Ovary (tissue), 7 donors: ENCODE measurements at regions not wholly inside any gene's neighbourhood (a gene's known extent, or its start where the extent isn't known, plus 50 kb on each side); places are given as distances from the start of the nearest gene placed in this dataset.
"Not testable (repeated sequence)": the region's sequence is repeated elsewhere in the genome, so short reads cannot be mapped to it uniquely, and the experiment has no call there.

Source experiments
- DNase-seq, 5 donors: peaks; one replicate each; pipeline ENCODE4 v3.0.0-alpha.2; 2019 to 2020
- H3K27ac ChIP-seq, 2 donors: fragments of 200-600 bp; one replicate each; pipeline versions ENCODE4 v1.5.1 to v1.8.0; 2019 to 2022
- H3K27me3 ChIP-seq: fragments of 200-600 bp; one replicate; pipeline ENCODE4 v1.8.0; 2022
- H3K36me3 ChIP-seq: fragments of 200-600 bp; sonication (generic); one replicate; pipeline ENCODE4 v1.5.1; 2019
- H3K4me1 ChIP-seq: one replicate; pipeline ENCODE4 v1.8.1; 2013; ENCODE audit warnings: mild to moderate bottlenecking, moderate library complexity; ENCODE audit not compliant: insufficient read depth
- H3K4me3 ChIP-seq: fragments of 200-600 bp; sonication (generic); one replicate; pipeline ENCODE4 v1.5.1; 2017
- H3K9me3 ChIP-seq, 2 donors: fragments of 200-600 bp in 1 of 2; sonication (generic) in 1 of 2; one replicate each; pipeline versions ENCODE4 v1.5.1 to v1.8.1; 2013 to 2019; ENCODE audit warnings: mild to moderate bottlenecking in 1 of 2, moderate library complexity in 1 of 2
- CTCF ChIP-seq, 3 donors: fragments of 450-650 bp in 2 of 3; fragments of 200-600 bp in 1 of 3; IDR thresholded peaks; one replicate each; pipeline versions ENCODE4 v1.5.1 to v1.8.0; 2016 to 2022; ENCODE audit warnings: antibody characterized with exemption in 3 of 3, mild to moderate bottlenecking in 1 of 3
- EP300 ChIP-seq: sonication (generic); formaldehyde crosslinking; IDR thresholded peaks from one replicate; pipeline ENCODE4 v1.6.1; 2017; ENCODE audit warnings: antibody characterized with exemption
- POLR2A ChIP-seq: fragments of 450-650 bp; IDR thresholded peaks from one replicate; pipeline ENCODE4 v1.6.1; 2017; ENCODE audit warnings: antibody characterized with exemption, mild to moderate bottlenecking, moderate library complexity
- WGBS, 3 donors: extraction: QIAGEN DNeasy Blood & Tissue Kit in 1 of 3; methylation state at CpG; one replicate each; pipeline versions ENCODE4 v1.1.5 to v1.1.7; 2013 to 2017; 5-methylcytosine and 5-hydroxymethylcytosine counted together
- intact Hi-C, 4 donors: fragments of 100-400 bp; cut with DNase I; formaldehyde crosslinking; loops; one replicate each; pipeline versions ENCODE4 v1.11.0 to v1.15.1; 2022 to 2023
- donor health status: DM: no; HTN: no; CAD: no; lungs with moderate emphysema.
- donor health status: DM: no; HTN: no; CAD: no.
- donor health status: Bipolar disorder and iron deficiency.
- donor health status: DM: no; HTN: no; CAD: no.
- donor health status: DM: yes; HTN: yes; CAD: no.

GRCh38 chr7:148515728-148516695, 74.6 kb upstream of the C7orf33 start:
- Histone ChIP-seq H3K4me3 (no peak overlapping the region), H3K9me3 (no peaks in the 10 kb centered on the region), H3K36me3 (no peaks in the 10 kb centered on the region), H3K27me3 (no peaks in the 10 kb centered on the region), H3K27ac (no peak overlapping the region), H3K4me1 (no peaks in the 10 kb centered on the region)
- no peak for DNase-seq
- intact Hi-C loops = no loop called here
- 53 to 66% (median 59%) methylated on average over 6 of the region's 6 CpGs for WGBS, 3 donors
- no peak for TF ChIP-seq EP300
- no peak for TF ChIP-seq POLR2A
- no peak for TF ChIP-seq CTCF (IDR thresholded peaks at IDR 0.05)

DNA sequence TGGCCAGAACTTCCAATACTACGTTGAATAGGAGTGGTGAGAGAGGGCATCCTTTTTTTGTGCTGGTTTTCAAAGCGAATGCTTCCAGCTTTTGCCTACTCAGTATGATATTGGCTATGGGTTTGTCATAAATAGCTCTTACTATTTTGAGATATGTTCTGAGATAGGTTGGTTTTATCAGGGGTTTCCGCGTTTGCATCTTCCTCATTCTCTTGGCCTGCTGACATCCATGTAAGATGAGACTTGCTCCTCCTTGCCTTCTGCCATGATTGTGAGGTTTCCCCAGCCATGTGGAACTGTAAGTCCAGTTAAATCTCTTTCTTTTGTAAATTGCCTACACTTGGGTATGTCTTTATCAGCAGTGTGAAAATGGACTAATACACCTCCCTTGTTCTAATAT, 71.2 kb upstream of the C7orf33 start:
- H3K4me1 ChIP-seq, H3K9me3 ChIP-seq, H3K27me3 ChIP-seq, H3K27ac ChIP-seq, H3K36me3 ChIP-seq, DNase-seq, H3K4me3 ChIP-seq, intact Hi-C loops: not testable (repeated sequence)
- 43 to 72% (median 70%) methylated on average over 4 of the region's 4 CpGs for whole genome bisulfite sequencing, 3 donors

DNA sequence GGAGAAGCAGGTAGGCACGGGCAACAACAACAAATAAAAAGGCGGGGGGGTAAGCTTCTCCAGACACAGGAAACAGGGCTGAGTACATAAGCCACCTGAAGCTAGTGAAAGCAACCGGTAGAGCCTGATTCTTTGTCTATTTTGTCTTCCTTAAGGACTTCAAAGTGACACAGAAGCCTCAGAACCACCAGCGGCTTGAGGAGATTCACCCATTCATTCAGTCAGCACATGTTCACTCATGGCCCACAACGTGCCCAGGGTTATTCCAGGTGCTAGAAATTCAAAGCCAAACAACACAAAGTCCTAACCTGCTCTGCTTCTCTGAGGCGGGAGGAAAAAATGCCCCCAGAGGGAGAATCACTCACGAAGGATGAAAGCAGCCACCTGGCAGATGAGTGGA, 69.3 kb upstream of the C7orf33 start:
- TF ChIP-seq CTCF (IDR thresholded peaks at IDR 0.05) (no peak), EP300 (no peak), POLR2A (no peak)
- DNase-seq = no peak
- no peak overlapping the region for H3K27ac ChIP-seq
- WGBS, 3 donors = 71 to 83% (median 78%) methylated on average over 7 of the region's 7 CpGs
- H3K4me1 ChIP-seq = no peaks in the 10 kb centered on the region
- H3K4me3 ChIP-seq = no peak overlapping the region
- H3K9me3 ChIP-seq = no peaks in the 10 kb centered on the region
- H3K27me3 ChIP-seq = no peaks in the 10 kb centered on the region
- intact Hi-C loops = no loop called here
- no peaks in the 10 kb centered on the region for H3K36me3 ChIP-seq

DNA sequence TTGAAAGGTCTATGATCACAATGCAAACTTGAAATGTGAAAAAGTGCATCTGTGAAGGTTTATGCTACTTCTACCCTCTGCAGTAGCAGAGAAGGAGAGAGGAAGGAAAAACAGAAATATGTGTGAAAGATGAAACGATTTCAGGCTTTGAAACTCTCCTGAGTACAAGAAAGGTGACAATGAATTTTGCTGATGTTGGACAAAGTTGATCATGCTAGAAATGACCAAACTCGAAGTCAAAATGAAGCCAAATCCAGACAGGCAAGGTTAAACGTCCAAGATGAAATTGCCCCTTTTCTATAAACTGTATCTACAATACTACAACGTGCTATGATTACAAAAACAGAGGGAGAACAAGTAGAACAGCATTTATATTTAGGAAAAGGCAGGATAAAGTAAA, 67.0 kb upstream of the C7orf33 start:
- intact Hi-C loops = no loop called here
- Histone ChIP-seq H3K27ac (no peak overlapping the region), H3K4me1 (no peaks in the 10 kb centered on the region), H3K36me3 (no peaks in the 10 kb centered on the region), H3K27me3 (no peaks in the 10 kb centered on the region), H3K9me3 (no peaks in the 10 kb centered on the region), H3K4me3 (no peak overlapping the region)
- WGBS, 3 donors = 53 to 67% (median 63%) methylated on average over 4 of the region's 4 CpGs
- no peak for TF ChIP-seq CTCF (IDR thresholded peaks at IDR 0.05)
- TF ChIP-seq POLR2A = no peak
- TF ChIP-seq EP300 = no peak
- DNase-seq = no peak

GRCh38 chr7:148524479-148525224, 65.9 kb upstream of the C7orf33 start:
- Histone ChIP-seq H3K27me3 (no peaks in the 10 kb centered on the region), H3K4me1 (no peaks in the 10 kb centered on the region), H3K9me3 (no peaks in the 10 kb centered on the region), H3K27ac (no peak overlapping the region), H3K36me3 (no peaks in the 10 kb centered on the region), H3K4me3 (no peak overlapping the region)
- DNase-seq = no peak
- TF ChIP-seq EP300 (no peak), POLR2A (no peak), CTCF (IDR thresholded peaks at IDR 0.05) (no peak)
- intact Hi-C loops = no loop called here
- WGBS, 3 donors = 18 to 30% (median 27%) methylated on average over 7 of the region's 7 CpGs
